NOMO-1 treated with DMSO at 0.1 percent for 48 hours (cell line): ENCODE measurements at regions not wholly inside any gene's neighbourhood (a gene's known extent, or its start where the extent isn't known, plus 50 kb on each side); places are given as distances from the start of the nearest gene placed in this dataset.

ENCODE experiments used
- DNase-seq: peaks from one replicate; lab custom pipeline; 2025; ENCODE audit not compliant: unreplicated experiment; lab: John Stamatoyannopoulos, UW

DNA sequence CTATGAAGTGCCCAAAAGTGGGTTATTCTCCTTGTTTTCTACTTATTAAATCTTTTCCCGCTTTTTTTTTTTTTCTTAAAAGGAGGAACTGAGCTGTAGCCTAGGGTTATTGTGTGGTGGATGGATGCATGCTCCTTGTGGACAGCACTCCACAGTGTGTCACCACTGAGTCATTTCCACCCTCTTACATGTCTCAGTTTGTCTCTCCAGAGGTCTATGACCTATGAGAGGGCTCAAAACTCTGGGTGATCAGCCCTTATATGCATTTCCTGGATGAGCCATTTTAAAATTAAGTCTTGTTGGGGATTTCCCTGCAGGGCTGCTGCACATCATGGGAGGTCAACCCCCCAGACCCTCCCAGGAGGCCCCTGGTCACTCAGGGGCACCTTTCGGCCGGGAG is 102.2 kb upstream of the MOCS2 start:
- DNase-seq: no peak

DNA sequence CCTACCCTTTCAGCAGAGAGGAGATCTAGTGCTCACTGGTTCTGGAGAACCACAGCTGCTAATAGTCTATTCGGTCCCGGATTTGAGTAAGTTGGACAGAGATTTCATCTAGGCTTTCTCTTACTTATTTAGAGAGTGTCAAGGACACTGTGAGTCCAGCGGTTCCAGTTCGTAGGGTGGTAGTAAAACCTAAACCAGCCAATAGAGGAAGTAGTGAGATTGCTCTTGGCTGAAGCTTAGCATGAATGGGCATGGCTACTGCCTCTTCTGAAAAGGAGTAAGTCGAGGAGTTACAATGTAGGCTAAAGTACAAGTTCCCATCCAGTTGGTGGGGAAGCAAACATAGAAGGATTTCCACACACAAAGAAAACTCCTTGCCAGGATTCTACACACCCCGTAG is 109.6 kb upstream of the MOCS2 start:
- DNase-seq: no peak

DNA sequence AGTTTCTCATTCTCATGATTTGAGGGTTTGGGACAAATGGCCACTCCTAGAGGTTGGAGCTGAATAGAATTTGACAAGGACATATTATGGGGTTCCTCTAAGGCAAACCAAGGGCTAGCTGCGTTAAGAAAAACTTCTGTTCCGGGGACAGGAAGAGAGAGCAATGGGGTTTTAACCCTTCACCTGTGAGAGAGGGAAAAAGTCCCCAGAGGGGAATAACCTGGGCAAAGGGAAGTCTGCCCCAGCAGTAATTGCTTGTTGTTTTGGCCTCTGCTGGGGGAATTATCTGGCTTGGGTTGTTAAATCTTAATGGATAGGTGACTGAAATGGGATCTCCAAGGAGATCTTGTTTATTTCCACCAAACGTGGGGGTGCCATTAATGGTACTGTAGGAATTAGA is 110.1 kb upstream of the MOCS2 start:
- no peak for DNase-seq

DNA sequence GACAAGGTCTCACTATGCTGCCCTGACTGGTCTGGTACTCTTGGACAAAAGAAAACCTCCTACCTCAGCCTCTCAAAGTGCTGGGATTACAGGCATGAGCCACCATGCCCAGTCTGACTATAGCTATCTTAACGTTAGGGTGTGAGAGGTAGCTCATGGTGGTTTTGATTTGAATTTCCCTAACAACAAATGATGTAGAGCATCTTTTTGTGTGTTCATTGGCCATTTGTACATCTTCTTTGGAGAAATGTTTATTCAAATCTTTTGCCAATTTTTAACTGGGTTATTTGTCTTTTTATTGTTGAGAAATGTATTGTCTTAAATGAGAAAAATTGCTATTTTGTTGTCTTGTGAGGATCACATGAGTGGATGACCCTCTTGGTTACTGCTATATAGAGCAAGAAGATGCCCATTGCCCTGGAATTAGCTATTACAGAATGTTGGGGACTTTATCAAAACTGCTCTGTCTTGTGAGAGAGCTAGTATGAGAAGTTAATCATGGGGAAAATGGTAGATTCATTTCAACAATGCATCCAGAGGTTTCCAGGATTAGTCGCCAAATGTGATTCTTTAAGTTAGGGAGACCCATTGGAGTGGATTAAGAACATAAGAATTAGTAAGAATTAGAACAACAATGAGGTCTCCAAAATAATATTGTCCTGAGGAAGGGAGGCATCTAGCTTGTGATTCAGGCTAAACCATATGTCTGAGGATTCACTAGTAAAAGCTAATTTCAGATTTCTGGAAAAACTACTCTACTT is 124.3 kb upstream of the MOCS2 start:
- DNase-seq: no peak

DNA sequence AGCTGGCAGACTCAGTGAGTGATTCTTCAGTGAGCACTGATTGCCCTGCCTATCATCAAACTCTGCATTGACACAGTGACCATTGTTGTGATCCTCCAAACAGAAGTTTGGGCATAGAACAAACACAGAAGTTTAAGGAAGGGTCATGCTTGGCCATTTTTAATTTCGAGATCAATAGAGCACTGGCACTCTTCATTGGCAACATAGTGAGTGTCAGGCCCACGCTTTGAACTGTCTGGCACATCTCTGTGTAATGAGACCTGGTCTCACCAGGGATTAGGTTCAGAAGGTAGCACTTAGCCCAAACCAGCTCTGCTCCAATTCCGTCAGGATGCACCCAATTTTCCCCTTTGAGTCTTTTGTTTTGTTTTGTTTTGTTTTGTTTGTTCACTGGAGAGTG is 127.1 kb upstream of the MOCS2 start:
- no peak for DNase-seq

DNA sequence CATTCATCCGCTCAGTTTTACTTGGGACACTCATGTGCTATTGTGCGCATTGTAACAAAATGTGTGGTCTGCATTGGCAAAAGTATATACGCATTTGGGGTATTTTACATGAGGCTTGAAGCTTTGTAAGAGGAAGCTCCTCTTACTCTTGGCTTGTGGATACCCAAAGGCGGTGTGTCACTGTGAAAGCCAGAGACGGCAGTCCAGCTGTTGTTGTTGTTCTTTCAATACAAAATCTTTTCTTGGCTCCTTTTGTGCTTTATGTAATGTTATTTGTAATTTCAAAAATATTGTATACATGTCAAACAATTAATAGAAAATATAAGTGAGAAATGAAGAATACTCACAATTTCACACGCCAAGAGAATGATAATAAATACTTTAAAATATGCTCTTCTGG is 128.3 kb upstream of the MOCS2 start:
- DNase-seq: no peak

DNA sequence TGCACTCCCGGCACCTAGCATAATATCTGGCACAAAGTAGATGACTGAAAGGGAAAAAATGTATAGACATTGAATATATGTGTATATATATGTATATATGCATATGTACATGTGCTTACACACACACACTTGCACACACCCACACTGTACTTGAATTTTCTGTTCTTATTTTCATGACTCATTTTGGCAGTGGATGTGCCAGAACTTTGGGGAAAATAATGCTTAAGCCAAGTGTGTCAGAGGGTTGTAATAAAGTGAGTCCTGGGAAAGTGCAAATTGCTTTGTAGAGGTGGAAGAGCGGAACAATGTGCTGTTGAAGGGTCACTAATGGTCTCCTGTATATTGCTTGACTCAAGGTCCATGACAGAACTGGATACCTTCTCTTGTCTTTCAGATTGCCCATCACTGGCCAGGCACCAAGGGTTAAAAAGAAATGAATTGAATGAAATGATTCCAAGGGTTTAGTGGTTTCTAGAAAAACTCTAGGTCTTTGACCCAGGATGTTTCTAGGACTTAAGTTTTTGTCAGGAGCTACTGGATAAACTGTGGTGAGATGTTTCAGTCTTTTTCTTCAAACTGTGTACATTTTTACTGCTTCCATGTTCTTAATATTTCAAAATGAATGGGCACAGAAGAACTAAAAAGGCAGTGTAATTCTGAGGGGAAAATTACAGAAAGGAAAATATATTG is 129.9 kb upstream of the MOCS2 start:
- DNase-seq: no peak

DNA sequence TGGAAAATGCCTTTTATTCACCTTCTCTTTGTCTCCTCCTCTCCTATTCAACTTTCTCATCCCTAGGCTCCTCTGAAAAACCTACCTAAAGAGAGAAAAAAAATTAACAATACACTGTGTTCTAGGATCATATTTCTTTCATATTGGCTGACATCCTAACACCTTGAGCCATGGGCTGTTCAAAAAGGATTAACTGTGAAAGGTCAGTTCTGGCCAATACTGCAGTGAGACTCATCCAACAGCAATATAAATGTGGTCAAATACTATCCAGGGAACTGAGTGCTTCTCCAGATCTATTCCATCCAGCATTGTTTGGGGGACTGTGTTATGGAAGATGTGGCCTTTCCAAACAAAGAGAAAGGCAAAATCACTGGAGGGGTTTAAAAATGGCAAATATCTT is 131.1 kb upstream of the MOCS2 start:
- DNase-seq: no peak

DNA sequence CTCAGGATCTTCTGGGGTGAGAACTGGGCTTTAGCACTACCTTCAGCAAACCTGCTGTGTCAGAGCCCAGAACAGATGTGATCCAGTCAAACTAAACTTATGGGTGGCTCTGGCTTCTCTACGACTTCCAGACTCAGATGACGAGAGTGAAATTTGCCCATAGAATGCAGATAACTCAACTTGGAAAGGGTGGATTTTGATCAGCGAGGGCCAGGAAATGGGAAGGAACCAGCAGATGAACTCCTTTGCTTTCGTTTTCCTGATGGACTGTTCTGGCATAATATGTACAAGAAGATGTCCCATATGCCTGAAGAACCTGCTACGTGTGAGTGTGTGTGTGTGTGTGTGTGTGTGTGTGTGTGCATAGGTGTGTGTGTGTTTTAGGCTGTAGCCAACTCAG is 132.0 kb upstream of the MOCS2 start:
- DNase-seq: no peak

DNA sequence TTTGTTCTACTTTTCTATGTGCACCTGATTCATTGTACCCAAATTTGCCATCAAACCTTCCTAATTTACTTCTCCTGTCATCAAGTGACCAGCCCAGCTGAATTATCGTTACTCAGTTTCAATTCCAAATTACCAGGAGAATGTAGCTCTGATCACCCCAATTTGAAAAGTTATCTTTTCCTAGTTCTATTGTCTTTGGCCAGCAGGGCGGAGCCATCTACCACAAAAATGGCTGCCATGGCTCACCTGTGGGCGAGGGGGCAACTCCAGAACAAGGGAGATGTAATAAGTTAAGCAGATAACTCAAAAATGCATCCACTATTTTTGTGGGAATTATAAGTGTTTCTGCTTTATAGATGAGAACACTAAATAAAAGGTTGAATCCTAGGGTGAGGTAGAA is 133.8 kb upstream of the MOCS2 start:
- no peak for DNase-seq

DNA sequence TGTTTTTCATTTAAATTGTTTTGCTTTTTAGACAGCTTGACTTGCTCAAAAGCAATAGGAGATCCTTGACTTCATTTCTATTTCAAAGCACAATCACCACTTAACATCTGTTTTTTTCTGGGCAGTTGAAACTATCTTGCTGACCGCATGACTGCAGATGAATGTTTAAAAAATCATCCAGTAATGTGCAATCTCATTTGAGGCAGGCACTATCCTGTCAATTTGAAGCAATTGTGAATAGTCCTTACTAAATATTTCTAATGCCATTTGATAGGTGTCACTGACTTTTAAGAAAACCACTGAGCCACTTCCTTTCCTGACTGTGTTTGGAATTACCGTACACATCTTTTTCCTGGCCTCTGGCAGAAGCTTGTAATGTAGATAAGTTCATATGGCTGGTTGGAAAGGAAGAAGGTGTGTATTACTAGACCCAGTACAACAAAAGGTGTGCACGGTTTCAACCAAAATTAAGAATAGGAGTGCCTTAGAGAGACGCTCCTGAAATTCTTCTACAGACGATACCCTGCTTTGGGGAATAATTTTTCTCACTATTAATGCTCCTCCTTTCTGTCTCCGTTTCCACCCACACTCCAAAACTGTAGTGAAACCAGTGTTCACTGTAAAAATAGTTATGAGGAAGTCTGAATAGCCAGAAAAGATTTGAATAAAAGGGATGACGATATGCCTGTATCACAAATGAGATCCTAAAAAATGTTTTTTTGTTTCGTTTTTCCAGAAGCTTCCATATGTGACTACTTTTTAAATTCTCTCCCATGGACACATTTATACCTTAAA is 136.7 kb upstream of the MOCS2 start:
- peak; percentile 14 for DNase-seq

DNA sequence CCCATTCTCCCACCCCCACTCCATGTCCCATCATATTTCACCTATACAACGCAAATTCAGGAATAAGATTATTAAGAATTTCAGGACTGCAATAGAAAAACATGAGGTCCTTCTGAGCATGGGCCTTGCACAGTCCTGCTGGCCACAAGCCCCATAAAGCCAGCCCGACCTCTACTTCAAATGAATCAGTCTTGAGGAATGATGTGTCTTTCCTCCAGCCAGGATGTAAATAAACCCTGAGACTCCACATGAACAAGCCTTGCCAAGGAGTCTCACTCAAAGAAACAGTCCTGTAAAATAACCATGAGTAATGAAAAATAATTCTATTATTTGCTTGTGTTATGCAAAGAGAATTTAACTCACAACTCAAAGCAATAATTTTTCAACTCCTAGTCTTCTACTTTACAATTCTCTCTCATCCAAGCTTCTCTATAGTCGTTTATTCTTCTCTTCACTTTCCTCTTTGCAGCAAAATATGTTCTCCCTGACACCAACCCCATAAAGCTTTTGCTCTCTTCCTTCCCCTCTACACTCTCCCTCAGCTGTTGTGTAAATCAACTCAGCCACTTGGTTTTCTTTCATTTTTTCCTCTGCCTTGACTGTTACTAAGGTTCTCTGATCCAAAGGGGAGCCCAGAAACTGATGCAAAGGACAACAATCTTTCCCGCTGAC is 140.1 kb upstream of the MOCS2 start:
- DNase-seq: no peak

DNA sequence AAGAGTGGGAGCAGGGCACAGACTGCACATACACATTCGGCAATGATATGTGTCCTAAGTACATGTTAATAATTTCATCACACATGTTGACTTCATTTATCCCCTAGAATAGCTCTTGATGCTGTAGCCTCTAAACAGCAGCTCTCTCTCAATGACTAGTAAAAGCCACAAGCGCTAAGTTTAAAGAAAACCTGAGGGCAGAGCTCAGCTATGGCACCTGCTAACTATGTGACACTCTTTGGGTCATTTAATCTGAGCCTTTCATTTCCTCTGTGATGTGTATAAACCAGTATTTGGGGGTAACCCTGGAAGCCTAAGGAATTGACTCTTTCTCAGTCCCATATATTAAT is 140.6 kb upstream of the MOCS2 start:
- no peak for DNase-seq

DNA sequence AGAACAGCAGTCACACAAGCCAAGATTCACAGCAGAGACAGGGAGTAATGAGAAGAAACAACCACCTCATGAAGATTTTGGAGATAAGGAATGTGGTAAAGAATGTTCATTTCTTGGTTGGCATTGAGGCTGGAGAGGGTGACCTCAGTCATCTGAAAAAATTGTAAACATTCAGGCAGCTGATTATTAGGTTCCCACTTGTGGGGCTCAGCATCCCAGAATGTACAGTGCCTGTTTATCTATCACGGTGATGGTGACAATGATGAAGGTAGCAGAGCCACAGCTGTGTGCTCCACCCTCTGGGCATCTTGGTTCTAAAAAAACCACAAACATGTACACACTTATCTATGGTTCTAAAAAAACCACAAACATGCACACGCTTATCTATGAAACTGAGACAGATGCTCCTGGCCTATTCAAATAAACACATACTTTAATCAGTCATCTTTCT is 143.9 kb upstream of the MOCS2 start:
- no peak for DNase-seq

DNA sequence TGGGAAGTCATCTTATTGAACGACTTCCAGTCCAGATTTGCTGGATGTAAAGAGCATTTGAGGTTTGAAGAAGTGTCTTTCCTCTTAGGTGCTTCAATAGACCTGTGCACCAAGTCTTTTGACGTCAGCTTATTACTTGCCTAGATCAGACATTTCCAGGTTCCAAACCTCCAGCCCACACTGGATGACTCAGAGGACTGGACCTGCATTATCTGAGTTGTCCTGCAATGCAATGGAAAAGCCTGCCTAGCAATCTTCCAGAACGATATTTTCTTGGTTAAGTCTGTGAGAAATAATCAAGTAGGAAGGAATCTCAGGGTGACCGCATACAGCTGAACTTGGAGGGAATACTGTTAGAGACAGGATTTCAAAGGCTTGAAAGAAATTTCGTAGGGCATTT is 147.2 kb upstream of the MOCS2 start:
- no peak for DNase-seq

DNA sequence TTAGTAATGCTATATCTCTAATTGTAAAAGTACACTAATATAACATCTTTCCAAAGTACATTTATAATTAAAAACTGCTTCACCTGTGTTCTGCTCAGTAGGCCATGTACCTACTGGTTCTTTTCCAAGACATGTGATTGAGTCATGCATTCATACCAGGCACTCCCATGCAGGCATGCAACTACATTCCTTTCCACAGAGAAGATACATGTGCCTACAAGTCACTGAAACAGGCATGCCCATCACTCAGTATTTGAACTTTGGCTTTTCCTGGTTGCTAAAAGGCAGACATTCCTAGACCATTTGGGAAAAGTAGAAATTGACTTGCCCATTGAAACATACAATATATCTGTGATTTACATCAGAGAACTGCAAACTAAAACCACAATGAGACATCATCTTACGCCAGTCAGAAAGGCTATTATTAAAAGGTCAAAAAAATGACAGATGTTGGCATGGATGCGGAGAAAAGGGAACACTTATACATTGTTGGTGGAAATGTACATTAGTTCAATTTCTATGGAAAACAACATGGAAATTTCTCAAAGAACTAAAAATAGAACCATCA is 148.3 kb upstream of the MOCS2 start:
- no peak for DNase-seq

DNA sequence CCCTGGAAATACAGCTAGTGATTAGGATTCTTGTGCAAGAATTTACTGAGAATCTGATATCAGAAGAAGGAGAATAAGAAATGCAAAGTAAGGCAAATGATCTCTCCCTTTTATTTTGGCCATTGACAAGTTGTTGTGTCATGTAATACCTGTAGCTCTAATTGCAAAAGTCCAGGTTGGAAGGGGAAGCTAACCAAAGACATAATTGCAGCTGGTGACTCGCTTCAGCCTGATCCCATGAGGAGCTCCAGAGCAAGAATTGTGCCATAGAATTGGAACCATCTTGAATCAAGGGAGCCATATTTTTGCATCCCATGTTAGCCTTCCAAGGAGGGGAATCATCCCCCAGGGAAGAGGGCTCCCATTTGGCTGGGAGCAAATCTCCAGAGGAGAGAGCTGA is 149.6 kb upstream of the MOCS2 start:
- no peak for DNase-seq

DNA sequence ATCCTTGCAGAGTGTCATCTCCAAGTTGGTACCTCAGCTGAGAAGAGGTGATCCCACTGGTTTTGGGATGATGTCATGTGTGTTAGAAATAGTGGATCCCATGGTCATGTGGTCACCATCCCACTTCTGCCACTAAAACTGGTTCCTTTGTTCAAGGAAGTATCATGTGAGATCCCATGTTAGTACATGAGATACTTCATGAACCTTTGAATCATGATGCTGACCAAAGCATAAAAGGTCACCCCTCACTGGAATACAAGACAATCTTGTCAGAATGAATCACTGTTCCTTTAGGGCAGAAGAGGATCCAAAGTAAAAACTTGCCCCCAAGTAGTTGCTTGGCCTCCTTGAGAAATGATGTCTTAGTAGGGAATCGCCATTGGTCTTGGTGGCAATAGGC is 150.9 kb upstream of the MOCS2 start:
- DNase-seq: no peak

DNA sequence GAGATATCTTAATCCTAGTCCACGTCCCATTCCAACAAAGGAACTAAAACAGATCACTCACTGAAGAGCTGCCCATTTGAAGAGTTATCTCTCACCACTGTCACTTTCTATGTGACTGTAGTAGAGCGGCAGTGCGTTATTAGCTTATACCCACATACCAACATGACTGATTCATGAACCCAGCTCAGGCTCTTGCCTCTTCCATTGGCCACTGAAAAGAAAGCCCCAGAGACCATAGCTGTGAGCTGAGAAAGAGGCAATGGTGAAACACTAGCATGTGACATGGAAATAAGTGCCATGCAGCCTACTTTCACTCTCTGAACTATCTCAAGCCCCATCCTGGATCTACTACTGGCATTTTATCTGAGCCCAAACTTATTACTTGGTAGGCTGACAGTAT is 151.7 kb upstream of the MOCS2 start:
- no peak for DNase-seq

DNA sequence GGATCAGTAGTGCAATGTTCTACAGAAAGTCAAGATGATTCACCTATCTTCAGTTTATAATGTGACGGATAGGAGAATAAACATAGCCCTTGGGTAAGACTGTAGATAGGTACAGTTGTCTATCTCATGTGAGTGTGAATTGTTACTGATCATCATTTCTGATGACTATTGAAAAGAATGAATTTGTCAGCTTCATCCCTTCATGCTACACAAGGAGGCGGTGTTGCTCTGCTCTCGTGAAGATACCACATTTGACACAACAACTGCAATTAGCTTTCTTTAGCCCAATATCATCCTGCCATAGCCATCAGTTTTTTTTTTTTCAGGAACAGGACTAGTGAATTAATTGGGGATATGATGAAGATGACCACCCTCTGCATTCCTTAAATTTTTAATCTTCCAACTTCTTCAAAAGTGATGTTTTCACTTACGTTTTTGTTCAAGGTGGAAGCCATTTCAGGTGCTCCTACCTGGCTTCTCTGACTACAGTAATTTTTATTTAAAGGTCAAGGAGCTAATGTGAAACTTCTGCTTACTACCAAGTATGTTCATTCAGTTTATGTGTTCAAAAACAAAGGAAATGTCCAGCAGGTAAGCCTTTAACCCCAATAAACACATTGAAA is 152.9 kb upstream of the MOCS2 start:
- no peak for DNase-seq

DNA sequence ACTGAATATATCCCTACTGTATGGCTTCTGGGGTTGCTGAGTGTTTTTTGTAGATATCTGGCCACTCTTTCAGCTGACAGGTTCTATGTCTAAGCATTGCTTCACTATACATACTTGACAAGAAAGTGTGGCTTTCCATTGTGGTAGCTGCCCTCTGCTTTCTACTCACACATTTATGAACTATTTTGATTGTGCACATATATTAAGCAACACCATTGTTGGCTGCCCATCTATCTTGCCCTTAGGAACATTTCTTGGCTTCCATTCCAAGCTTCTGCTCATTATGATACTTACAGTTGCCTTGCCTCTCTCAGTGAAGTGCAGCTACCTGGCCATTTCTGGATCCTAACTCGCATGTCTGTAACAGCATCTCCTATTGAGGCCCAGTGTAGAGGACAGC is 153.6 kb upstream of the MOCS2 start:
- no peak for DNase-seq
